H1 (cell line): ENCODE measurements at regions not wholly inside any gene's neighbourhood (a gene's known extent, or its start where the extent isn't known, plus 50 kb on each side); places are given as distances from the start of the nearest gene placed in this dataset.

Experiments used
- EP300 ChIP-seq, 2 experiments: IDR thresholded peaks; 1 replicate in 1 of 2; 2 replicates in 1 of 2; pipeline ENCODE4 v1.6.1; 2011 to 2012; ENCODE audit warnings: low read depth in 2 of 2, low read length in 2 of 2, mild to moderate bottlenecking in 2 of 2, borderline replicate concordance in 1 of 2, inconsistent platforms in 1 of 2, moderate library complexity in 1 of 2
- TF ChIP-seq, protein P1 (sequence below), 3 experiments: IDR thresholded peaks; 1 replicate in 2 of 3; 2 replicates in 1 of 3; pipeline versions ENCODE4 v1.5.1 to v1.6.1; 2011; ENCODE audit warnings: low read length in 3 of 3, mild to moderate bottlenecking in 3 of 3, inconsistent platforms in 2 of 3, low read depth in 1 of 3, moderate library complexity in 1 of 3; ENCODE audit not compliant: insufficient read depth in 1 of 3; ENCODE audit errors: control extremely low read depth in 1 of 3

- no peak for TF ChIP-seq EP300 (IDR thresholded peaks at IDR 0.05; ENCODE audit: borderline replicate concordance in 1 of 2, low read depth in 2 of 2, low read length in 2 of 2)
- TF ChIP-seq, protein P1, sequence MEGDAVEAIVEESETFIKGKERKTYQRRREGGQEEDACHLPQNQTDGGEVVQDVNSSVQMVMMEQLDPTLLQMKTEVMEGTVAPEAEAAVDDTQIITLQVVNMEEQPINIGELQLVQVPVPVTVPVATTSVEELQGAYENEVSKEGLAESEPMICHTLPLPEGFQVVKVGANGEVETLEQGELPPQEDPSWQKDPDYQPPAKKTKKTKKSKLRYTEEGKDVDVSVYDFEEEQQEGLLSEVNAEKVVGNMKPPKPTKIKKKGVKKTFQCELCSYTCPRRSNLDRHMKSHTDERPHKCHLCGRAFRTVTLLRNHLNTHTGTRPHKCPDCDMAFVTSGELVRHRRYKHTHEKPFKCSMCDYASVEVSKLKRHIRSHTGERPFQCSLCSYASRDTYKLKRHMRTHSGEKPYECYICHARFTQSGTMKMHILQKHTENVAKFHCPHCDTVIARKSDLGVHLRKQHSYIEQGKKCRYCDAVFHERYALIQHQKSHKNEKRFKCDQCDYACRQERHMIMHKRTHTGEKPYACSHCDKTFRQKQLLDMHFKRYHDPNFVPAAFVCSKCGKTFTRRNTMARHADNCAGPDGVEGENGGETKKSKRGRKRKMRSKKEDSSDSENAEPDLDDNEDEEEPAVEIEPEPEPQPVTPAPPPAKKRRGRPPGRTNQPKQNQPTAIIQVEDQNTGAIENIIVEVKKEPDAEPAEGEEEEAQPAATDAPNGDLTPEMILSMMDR (IDR thresholded peaks at IDR 0.05; ENCODE audit: control extremely low read depth in 1 of 3, insufficient read depth in 1 of 3, low read depth in 1 of 3, low read length in 3 of 3): no peak
Measured at GRCh38 chr13:84946192-84946591, 853.0 kb downstream of the SLITRK6 start.
